GM18867 (cell line): ENCODE measurements at regions not wholly inside any gene's neighbourhood (a gene's known extent, or its start where the extent isn't known, plus 50 kb on each side); places are given as distances from the start of the nearest gene placed in this dataset.
A peak's percentile ranks its signal among the peaks of the same experiment; 100 is the strongest.

Source experiments
- ATAC-seq: cut with Tn5 transposase; IDR thresholded peaks from one replicate; pipeline ENCODE4 v1.9.1; 2021; ENCODE audit warnings: mild to moderate bottlenecking, moderate library complexity; ENCODE audit not compliant: unreplicated experiment

DNA sequence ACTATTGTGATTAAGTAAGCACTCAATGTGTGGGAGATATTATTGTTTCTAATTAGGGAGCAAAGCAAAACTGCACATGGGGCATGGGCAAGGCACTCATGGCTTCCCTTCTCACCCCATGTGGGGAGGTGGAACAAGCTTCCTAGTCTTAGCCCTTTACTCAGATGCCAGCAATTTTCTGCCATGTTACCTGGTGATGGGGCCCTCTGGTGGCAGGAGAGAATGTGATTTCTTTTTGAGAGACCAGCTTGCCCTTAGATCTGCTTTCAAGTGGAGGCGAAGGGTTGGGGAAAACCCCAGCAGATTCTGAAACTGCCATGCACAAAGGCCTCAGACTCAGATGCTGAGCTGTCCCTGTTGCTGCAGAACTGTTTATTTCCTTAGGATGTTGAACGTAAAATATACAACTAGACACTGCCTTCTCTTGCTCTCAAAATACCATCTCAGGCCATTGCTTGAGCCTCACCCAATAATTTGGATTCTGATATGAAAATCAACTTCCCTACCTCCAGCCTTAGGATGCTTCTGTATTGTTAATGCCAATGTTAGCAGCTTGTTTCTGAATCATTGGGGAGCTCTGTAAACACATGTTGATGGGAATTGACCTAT, 130.2 kb upstream of the TPRG1 start:
- peak; percentile 98 for ATAC-seq

DNA sequence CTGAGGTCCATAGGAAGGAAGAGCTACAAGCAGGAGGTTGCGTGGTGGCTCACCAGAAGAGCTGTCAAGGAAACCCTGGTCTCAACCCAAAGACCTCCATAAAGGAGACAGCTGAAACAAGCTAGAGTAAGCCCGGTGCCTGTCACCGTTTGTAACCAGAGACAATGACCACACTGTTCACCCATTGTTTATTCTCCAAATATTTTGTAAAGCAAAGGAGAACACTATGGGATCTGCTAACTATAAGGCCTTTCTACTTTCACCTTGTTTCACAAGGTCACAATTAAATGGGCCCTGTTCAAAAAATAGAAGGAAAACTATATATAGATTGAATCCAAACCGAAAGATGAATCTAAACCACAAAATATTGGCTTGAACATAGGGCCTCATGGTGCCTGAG, 128.9 kb upstream of the TPRG1 start:
- ATAC-seq, result no peak

DNA sequence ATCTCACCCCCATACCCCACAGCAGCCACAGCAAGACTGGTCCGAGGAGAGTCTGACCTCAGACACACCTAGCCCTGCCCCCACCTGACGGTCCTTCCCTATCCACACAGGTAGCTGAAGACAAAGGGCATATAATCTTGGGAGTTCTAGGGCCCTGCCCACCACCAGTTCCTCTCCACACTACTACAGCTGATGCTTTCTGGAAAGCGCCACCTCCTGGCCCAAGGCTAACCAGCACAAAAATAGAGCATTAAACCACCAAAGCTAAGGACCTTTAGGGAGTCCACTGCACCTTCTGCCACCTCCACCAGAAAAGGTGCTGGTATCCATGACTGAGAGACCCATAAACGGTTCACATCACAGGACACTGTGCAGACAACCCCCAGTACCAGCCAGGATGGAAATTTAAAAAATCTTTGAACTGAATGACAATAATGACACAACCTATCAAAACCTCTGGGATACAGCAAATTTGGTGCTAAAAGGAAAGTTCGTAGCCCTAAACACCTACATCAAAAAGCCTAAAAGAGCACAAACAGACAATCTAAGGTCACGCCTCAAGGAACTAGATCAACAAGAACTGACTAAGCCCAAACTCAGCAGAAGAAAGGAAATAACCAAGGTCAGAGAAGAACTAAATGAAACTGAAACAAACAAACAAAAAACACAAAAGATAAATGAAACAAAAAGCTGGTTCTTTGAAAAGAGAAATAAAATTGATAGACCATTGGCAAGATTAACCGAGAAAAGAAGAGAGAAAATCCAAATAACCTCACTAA, 122.1 kb upstream of the TPRG1 start:
- no peak for ATAC-seq

DNA sequence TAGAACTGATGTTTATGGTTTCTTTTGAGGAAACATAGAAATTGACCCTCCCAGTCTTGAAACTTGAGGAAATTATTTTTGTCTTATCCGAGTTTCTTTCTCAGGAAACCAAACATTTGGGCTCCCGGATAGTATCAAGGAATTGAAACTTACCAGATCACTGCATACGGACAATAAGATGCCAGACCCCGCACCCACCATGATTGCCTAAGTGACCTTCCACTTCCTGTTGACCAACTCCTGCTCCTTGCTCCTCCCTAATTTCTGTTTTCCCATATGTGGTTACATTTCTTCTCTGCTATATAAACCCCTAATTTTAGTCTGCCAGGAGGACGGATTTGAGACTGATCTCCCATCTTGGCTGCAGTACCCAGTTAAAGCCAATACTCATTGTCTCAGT, 118.4 kb upstream of the TPRG1 start:
- ATAC-seq, result no peak

DNA sequence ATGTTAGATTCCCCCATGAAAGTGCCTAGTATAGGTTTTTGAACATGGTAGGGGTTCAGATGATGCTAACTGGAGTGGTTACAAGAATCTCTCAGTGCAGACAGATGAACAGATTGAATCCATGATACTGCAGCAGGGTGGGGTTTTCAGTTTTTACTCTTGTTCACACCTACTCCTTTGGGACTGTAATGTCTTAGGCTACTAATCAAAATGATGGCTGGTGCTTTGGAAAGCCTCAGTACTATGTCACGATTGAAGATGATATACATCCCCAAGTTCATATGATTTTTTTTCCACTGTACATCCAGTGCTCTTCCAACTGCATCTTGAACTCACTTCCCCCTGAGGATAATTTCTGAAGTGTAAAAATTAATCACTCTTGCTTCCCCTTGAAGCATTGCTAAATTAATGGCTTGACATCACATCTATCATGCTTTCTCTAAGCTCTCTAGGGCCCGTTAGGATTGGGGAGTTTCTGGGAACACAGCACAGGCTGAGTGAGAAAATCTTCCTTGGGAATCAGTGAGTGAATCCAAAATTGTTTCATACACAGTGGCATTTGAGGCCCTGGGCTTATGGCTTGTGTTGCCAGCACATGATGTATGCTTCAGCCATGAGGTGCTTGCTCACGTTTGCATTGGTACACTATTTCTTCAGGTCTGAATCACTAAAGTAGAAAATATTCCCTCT, 115.0 kb upstream of the TPRG1 start:
- ATAC-seq, result no peak

DNA sequence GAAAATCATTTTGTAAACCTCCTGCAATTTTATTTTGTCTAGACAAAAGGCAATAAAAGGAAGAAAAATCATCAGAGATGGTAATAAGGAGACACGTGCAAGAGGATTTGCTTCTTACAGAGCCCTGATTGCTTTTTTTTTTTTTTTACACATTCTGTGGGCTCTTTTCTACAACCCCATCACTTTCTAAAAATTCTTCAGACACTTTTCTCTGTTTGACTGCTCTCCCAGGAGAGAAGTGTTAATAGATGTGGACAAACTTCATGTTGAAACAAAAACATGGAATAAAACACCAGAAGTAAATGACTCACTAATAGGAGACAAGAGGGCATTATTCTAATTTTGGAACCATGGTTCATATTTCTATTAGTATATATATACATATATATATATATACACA, 114.4 kb upstream of the TPRG1 start:
- ATAC-seq, result no peak

DNA sequence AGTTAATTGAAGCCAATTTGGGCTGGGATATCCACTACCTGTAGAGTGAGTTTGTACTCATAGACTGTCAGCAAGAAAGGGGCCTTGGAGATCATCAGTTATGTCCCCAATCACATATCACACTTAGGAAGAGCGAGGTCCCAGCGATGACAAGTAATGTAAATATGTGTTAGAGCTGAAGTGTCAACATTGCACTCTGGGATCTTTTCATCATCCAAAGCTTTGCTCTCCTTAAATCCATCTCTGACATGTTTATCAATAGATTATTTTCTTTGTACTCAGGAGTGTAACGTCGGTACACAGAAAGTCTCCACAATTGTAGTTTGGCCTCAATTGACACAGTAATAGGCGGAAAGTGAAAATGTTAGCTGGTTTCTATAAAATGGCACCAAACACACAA, 113.7 kb upstream of the TPRG1 start:
- no peak for ATAC-seq

DNA sequence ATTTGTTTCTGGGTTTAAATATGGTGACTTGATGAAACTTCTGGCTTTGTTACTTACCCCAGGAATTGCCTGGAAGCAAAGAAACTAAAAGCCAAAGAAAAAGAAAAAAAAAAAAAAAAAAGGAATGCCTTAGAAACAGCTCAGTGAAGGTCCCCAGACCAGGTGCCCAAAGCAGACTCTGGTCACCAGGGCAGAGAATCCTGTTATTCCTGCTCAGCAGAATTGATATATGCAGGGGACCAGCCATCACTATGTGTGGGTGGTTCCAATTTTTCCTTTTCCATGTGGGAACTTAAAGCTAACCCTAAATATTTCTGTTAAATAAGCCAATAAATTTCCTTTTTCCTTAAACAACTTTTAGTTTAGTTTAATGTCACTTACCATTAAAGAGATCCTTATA, 100.8 kb upstream of the TPRG1 start:
- no peak for ATAC-seq

DNA sequence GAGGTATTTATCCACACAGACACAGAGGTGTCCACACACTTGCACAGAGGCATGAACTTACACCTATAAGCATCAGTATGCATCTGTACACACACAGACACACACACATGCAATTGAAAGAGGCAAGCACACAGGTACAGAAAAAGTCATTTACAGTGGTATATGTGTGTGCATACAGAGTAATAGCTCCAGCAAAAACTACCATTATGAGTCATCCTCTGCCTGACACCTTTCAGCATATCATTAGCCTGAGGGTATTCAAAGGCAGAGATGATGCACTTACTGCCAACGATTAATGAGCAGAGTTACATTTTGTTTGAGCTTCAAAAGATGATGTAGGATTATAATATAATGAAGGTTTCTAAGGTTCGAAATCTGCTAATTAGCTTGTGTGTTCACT, 100.3 kb upstream of the TPRG1 start:
- peak; percentile 82 for ATAC-seq

DNA sequence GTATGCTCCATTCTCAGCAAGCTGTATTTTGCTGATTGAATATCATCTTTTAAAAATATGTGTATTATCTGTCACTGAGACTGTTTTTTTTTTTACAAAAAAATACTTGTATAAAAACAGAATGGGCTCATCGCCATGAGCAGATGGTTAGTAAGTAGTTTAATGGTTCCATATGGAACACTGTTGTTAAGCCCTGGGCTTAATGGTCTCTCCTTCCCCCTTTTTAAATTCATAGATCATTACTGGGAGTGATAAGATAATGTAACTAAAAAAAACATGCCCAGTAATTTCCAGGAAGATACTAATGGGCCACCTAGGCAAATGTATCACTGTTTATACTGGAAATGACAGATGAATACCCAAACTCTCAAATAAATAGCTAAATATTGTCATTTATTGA, 95.3 kb upstream of the TPRG1 start:
- no peak for ATAC-seq

DNA sequence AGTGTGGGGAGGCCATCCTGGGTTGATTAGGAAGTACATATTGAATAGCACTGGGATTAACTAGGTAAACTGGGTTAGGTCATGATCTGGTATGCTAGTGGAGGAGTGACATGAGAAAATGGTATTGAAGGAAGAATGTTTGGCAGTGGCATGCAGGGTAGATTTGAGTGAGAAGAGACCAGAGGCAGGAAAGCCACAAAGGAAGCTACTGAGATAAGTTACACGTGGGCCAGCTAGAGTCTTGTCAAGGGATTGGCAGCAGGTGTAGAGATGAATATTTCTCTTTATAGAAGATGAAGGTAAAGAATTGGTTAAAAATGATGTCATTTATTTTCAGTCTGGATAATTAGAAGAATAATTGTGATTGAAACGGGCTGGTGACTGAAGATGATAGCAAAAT, 91.0 kb upstream of the TPRG1 start:
- no peak for ATAC-seq

DNA sequence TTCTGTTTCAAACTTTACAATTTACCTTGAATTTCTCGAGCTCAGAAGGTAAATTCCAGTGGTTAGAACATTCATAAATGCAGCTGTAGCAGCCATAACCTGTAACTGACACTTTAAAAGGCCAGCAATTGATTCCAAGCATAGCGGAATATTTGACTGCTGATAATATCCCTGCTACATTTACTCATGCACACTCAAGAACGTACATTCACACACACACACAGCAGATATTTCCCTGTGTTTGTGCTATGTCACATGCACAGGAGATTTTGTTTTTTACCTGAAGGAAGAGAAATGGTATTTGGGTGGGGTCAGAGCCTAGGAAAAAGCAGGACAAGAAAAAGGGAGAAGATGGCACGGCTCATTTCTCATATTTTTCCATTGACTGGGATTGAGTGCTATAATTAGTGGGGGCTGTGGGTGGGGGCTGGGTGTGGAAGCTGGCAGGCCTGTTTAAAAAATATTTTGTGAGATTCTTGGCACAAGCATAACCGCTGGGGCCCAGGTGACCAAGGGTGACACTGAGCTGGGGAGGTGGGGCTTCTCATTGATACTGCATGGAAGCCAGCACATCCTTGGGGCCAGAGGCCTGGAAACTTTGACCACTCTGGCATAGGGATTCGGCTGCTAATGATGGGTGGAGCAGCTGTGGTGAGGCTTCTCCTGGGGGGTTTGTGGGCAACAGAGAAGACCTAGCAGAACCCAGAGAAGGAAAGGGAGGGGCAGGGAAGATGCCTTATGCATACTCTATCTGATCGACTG, 88.9 kb upstream of the TPRG1 start:
- ATAC-seq, result no peak

DNA sequence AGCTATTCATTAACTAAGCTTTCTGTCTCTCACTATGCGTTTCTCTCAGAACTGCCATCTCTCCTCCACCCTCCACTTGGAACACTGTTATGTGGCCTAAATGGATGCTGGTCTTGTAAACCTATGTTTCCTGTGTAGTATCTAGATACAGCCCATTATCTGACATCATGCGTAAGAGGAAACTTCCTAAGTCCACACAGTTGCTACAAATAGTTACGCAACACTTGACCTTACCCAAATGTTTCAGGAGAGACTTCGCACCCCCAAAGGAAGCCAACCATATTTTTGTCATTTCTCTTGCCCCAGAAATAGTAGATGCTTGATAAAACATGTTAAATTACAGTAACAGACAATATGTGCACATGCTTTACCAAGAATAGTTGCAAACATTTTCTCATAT, 87.2 kb upstream of the TPRG1 start:
- ATAC-seq, result no peak

DNA sequence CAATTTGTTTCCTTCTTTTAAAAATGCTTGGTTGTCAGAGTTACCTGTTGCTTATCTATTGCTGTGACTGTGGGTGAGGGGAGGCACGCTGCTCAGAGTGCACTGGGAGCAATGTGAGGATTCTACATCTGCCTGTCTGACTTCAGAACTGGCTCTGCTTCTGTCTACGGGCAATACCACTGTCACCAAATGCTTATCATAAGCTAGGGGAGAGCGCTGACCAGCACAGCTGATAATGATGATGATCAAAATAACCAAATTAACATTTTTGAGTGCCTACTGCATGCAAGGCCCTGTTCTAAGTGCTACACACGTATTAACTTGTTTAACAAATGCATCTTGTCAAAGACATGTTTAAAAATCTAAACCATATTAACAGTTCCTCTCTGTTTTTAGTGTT, 79.2 kb upstream of the TPRG1 start:
- no peak for ATAC-seq

DNA sequence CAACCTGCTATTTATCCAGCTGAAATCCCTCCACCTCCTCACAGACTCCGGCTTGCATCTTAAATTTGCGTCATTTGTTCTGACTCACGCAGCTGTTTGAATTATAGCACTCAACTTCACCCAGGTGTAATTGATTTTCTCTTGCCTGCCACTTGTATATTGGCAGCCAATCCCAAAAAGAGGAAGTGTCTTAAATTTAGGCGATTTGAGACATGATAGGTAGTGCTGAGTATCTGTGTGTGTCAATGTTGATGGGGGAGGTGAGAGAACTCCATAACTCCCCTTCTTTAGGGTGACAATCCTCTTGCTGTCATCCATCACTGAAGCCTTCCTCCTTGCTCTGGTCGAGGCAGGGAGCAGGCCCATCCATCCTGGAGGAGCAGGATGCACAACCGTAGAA, 77.2 kb upstream of the TPRG1 start:
- no peak for ATAC-seq

DNA sequence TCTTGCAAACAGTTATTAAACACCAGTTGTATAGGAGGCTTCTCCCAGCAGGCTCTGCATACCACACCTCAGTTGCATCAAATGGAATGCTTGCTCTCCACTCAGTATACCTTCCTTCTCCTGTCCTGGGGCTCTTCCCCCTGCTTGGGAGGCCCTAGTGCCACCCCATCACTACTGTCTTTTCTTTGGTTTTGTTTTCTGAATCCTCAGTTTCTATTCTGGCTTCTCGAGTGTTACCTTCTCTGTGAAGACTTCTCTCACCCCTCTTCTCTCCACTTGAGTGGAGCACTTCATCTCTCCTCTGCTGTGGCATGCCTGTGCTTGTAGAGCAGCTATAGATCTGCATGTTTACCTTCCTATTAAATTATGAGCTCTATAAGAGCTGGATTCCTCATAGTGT, 75.7 kb upstream of the TPRG1 start:
- no peak for ATAC-seq

DNA sequence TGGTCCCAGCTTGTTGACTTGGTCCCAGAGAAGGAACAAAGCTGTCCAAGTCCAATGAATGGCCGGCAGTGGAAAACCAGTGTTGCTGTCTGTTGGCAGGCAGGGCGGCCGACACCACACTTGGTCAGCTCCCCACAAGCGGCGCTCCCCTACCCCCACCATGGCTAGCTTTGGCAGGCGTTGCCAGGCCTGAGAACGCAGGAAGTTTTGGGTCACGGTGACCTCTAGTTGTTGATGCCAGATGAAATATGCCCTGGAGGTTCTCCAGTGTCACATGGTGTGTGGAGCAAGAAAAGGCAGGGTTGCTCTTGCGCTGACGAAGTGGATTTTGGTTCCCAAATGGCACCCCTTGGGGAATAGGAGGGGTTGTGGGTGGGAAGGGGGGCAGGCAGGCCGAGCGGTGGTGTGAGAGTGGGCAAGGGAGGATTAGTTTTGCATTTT, 72.7 kb upstream of the TPRG1 start:
- no peak for ATAC-seq

DNA sequence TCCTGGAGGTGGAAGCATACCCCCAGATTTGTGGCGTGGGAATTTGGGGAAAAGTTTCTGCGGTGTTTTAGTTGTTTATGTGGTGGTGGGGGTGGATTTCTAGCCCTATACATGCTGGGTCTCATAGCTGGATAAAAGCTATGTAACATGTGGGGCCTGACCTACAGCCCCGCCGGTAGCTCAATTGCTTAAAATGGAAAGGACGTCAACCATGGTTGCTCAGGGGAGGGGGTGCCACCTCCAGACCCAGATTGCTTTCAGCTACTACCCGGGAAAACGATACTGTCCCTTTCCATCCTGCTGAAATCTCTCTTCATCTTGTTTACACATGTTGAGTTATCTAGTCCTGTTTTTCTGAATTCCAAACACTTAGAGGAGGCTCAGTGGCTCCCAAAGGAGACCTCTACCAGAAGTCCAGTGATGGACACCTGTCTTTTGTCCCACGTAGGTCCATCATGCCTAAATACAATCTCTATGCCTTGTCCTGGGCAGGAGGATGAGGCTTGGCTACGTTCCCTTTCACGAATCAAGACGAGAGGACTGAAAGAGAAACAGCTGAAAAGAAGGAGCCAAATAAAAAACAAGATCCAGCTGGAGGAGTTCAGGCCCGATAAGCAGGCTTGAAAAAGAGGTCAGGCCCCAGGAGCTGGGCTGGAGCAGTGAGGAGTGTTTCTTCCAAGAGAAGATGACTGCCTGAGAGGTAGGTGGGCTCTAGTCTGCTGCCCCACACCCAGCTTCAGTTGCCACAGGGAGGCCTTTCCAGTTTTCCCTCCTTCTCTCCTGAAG, 72.1 kb upstream of the TPRG1 start:
- no peak for ATAC-seq

DNA sequence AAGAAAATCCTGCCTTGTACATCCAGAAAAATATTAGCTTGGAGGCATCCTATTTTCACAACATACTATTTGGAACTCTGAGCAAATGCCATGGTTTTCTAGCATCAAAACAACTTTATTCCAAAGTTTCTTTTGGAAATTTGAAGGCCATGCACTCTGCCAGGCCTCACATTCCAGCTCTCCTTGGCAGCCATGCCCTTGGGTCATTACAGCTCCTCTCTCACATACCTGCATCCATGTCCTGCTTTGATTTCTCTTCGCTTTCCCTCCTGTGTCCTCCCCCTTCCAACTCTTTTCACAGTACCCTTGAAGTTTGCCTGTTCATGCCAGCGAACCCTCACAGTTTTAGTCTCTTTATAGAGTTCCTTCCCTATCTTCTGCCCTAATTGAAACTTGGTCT, 70.9 kb upstream of the TPRG1 start:
- no peak for ATAC-seq

DNA sequence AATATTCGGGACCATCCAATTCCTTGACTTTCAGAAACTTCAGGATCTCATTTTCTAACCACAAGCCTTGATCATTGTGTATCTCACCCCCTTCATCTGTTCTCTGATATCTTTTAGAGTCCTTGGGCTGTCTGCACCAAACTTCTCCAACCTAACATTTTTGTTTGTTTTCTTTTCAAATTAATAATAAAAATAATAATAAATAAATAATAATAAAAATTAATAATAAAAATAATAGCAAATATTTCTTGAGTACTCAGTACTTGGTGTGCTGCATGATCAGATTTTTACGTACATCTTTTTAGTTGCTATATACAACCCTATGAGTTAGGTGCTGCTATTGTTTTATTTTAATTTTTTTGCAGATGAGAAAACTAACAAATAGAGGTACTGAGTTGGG, 70.2 kb upstream of the TPRG1 start:
- no peak for ATAC-seq

DNA sequence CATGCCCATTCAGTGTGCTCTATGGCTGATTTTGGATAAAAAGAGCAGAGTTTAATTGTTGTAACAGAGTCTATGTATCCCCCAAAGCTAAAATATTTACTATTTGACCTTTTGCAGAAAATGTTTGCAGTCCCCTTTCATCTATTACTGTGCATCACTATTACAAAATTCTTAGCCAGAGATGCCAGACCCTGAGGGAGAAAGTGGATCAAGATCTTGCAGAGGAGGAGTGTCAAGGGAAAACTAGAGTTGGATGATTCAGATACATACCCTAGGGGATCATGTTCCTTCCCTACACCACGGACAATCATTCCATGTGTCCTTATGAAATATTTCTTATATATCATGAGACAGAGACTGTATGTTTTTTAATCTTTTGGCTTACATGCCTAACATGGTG, 68.6 kb upstream of the TPRG1 start:
- ATAC-seq, result no peak
